ENCODE measurements at regions not wholly inside any gene's neighbourhood (a gene's known extent, or its start where the extent isn't known, plus 50 kb on each side); places are given as distances from the start of the nearest gene placed in this dataset.

DNA sequence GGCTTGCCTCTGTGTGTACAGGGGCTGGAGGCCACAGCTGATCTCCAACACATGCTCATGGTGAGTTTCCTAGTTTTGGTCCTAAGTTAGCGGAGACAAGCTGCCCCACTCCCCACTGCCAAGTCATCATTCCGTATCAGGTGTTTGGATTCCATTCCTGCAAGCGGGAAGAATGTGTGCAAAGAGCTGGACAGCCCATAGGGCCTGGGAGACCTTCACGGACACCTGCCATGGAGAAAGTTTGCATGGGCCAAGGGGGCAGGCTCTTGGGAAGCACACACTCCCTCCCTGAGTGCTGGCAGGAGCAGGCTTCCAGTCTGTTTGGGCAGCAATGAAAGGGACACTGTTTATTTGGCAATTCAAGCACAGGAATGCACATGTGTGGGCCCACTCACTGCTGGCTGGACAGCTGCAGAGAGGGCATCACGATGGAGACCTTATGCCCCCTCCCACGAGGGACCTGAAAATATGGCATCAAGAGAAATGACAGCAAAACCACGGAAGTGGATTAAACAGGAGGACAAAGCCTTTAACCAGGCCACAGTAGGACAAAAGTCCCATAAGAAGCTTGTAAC is 149.7 kb downstream of the KLF13 start:
- Mint-ChIP-seq H3K36me3 (ENCODE audit: low read depth) (peaks cover 16% of the 10 kb centered on the region), H3K4me3 (no peak overlapping the region), H3K27me3 (no peaks in the 10 kb centered on the region), H3K9me3 (peaks cover 12% of the 10 kb centered on the region), H3K27ac (peak overlapping the region; percentile 65), H3K4me1 (peaks cover 54% of the 10 kb centered on the region)
- ATAC-seq (no peak), DNase-seq (no peak)

DNA sequence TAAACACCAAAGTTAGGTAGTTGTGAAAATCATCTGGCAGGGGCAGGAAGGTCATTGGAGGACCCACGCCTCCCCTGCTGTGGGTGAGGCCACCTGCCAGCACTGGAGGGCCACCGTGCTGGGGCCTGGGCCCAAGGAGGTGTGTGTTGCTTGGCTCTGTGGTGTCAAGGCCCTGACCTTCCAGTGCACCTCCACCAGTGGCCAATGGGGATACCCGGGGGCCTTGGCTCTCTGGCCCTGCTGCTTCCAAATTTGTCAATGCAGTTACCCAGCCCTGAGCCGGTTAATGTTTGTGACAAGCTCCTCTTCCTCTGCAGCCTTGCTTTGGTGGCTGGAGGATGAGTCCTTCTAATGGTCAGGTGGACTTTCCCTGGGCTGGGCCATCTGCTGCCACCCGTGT is 150.2 kb downstream of the KLF13 start:
- H3K36me3 Mint-ChIP-seq (ENCODE audit: low read depth) = peaks cover 16% of the 10 kb centered on the region
- H3K9me3 Mint-ChIP-seq = peaks cover 12% of the 10 kb centered on the region
- no peak for DNase-seq
- H3K27me3 Mint-ChIP-seq = no peaks in the 10 kb centered on the region
- peaks cover 55% of the 10 kb centered on the region for H3K4me1 Mint-ChIP-seq
- H3K4me3 Mint-ChIP-seq = no peak overlapping the region
- no peak for ATAC-seq
- no peak overlapping the region for H3K27ac Mint-ChIP-seq

DNA sequence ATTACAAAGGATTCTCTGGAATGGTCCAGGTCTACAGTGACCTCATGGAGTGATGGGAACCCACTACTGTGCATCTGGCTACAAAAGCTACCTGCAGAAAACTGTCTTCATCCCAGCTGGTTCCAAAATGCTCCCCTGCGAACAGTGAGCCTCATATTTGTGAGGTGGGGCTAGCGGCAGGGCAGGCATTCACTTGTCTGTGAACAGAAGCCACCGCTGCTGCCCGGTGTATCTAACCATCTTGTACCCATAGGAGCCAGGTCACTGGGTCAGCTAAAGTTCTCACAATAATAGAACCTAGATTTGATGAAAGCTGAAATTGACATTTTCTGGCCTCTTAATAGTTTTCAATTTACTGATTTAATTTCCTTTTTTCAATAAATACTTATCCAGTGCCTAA is 150.7 kb downstream of the KLF13 start:
- peaks cover 54% of the 10 kb centered on the region for H3K4me1 Mint-ChIP-seq
- ATAC-seq (no peak), DNase-seq (no peak)
- H3K27me3 Mint-ChIP-seq = no peaks in the 10 kb centered on the region
- no peak overlapping the region for H3K4me3 Mint-ChIP-seq
- H3K9me3 Mint-ChIP-seq = peaks cover 12% of the 10 kb centered on the region
- no peak overlapping the region for H3K27ac Mint-ChIP-seq
- H3K36me3 Mint-ChIP-seq (ENCODE audit: low read depth) = peaks cover 16% of the 10 kb centered on the region

DNA sequence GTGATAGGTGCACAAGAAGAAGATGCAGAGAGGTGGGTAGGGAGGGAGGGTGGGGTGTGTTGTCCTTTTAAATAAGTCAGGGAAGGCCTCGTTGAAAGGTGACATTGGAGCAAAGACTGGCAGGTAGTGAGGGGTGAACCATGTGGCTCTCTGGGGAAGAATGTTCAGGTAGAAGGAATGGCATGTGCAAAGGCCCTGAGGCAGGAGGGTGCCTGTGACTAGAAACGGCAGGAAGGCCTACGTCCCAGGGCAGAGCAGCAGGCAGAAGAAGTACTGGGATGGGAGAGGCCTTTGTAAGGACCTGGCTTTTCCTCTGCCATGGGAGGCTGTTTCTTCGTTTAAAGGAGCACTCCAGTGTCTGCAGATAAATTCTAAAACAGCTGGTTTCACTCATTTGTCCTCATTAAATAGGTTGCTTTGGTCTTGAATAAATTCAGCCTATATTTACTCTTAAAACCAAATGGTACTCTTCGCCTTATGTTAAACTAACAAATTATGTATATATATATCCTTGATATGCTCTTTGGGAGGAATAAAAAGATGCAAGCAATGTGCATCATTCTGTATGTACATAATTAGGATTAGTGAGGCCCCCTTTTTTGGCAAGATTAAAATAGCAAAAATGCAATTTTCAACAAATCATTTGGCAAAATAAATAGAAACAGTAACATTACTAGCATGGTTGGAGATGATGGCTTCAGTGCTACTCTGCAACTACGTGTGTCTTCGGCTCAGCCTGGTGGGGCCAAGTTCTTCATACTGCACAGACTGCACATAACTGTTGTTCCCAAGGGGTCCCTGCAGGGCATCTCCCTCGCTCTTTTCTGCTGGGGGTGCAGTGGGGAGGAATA is 151.4 kb downstream of the KLF13 start:
- ATAC-seq (no peak), DNase-seq (no peak)
- Mint-ChIP-seq H3K4me3 (no peak overlapping the region), H3K4me1 (peaks cover 53% of the 10 kb centered on the region), H3K36me3 (ENCODE audit: low read depth) (peaks cover 16% of the 10 kb centered on the region), H3K27ac (no peak overlapping the region), H3K9me3 (peaks cover 12% of the 10 kb centered on the region), H3K27me3 (peaks cover 4% of the 10 kb centered on the region)

DNA sequence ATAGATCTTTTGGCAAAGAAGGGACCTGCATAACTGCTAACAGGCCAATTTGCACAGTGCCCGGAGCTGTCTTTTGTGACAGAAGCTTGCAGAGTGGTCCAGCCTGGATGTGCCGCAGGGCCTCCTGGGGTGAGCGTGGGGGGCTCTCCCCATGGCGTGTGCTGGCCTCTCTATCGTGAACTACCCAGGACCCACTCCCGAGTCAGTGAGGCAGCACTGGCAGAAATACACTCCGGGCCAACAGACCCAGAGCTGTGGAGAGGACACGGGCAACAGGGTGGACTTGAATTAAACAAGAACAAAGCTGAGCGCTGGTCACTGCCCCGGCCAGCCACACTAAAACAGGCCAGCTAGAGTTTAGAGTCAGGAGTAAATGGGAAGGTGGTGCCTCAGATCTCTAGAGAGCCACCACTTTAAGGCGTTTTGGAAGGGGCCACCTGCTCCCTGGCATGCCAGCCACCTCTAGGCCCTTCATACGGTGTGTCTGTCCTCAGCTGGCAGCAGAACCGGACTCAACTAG is 152.1 kb downstream of the KLF13 start:
- Mint-ChIP-seq H3K4me1 (peaks cover 46% of the 10 kb centered on the region), H3K4me3 (no peak overlapping the region), H3K27me3 (peaks cover 4% of the 10 kb centered on the region), H3K9me3 (peaks cover 12% of the 10 kb centered on the region), H3K27ac (no peak overlapping the region), H3K36me3 (ENCODE audit: low read depth) (peaks cover 16% of the 10 kb centered on the region)
- ATAC-seq = no peak
- no peak for DNase-seq

DNA sequence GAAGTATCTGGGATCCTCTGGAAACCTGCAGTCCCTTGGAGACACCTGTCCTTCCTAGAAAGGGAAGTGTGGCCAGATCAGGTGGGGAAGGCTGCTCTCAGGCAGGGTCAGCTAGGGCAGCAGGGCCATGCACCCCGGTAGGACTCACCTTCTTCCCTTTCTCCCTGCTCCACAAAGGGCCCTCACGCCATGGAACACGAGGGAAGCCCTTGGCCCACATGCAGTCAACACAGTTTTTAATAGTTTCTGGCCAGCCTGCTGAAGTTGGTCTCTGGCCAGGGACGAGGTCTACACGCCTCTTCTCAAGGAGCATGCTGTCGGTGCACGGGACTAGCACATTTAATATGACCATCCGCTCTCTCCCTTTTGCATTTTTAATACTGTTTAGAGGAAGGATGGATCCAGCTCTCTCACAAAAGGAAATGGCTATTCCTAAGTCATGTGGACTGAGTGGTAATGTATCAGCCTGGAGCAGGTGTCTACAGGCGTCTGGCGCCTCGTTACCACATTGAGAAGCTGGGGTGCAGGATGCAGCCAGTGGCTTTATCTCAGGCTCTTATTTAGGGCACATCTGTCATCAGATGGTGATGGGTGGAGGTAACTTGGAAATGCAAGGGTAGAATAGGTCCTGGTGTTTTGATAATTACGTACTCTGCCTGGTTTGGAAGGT is 153.9 kb downstream of the KLF13 start:
- H3K4me1 Mint-ChIP-seq = peaks cover 41% of the 10 kb centered on the region
- peak overlapping the region; percentile 48 for H3K27ac Mint-ChIP-seq
- H3K27me3 Mint-ChIP-seq = peaks cover 10% of the 10 kb centered on the region
- H3K36me3 Mint-ChIP-seq (ENCODE audit: low read depth) = peaks cover 10% of the 10 kb centered on the region
- H3K4me3 Mint-ChIP-seq = peak overlapping the region; percentile 47
- DNase-seq (no peak), ATAC-seq (no peak)
- no peaks in the 10 kb centered on the region for H3K9me3 Mint-ChIP-seq

DNA sequence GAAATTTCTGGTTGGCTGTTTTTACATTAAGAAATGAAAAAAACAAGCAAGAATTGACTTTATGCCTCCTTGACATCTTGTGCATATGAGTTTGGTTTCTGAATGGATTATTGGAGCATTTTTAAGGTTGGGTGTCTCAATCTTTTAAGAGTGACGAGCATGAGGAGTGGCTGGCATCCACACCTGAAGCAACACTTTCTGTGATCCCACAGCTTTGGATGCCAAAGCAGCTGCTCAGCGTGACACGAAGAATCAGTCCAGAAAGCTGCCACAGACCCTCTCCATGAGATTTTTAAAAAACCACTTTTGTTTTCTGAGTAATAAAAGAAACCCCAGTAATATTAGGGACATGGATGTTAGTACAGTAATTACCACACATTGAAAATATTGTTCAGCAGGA is 154.5 kb downstream of the KLF13 start:
- DNase-seq (no peak), ATAC-seq (no peak)
- Mint-ChIP-seq H3K27me3 (peaks cover 10% of the 10 kb centered on the region), H3K9me3 (no peaks in the 10 kb centered on the region), H3K27ac (no peak overlapping the region), H3K4me3 (no peak overlapping the region), H3K4me1 (peaks cover 40% of the 10 kb centered on the region), H3K36me3 (ENCODE audit: low read depth) (peaks cover 7% of the 10 kb centered on the region)

DNA sequence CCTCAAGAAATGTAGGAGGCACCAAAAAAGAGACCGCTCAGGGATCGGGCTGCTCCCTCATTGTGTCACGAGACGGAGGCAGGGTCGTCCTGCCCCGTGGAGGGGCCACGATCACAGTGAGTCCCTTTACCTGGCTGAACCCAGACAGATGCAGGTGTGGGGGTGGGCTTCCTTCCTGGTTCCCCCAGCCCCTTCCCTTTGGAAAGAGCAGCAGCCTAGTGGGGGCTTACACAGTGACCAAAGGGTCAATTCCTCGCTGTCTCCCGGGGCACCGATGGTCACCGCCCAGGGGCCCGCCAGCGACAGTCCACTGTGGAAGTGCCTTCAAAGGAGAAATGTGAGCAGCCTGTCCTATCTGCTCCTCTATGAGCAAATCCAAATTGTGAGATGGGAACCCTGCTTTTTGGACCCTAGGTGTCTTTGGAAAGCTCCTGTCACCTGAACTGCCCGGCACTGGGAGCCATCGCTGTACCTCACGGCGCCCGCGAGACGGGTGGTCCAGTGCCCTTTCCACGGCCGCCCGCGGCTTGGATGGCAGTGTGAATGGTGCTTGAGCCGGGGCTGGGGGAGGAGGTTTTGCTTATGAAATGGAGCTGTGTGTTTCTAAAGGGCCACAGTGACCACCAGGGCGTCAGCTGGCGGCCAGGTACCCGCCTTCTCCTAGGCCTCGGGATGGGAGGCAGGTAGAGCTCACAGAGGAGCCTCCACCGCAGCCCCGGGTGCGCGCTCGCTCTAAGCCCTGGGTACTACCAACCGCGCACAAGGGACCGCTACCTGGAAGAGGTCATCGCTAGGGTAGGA is 155.7 kb downstream of the KLF13 start:
- peaks cover 10% of the 10 kb centered on the region for H3K27me3 Mint-ChIP-seq
- ATAC-seq (no peak), DNase-seq (no peak)
- peaks cover 50% of the 10 kb centered on the region for H3K4me1 Mint-ChIP-seq
- H3K4me3 Mint-ChIP-seq = peak overlapping the region; percentile 87
- peak overlapping the region; percentile 98 for H3K27ac Mint-ChIP-seq
- peaks cover 7% of the 10 kb centered on the region for H3K36me3 Mint-ChIP-seq (ENCODE audit: low read depth)
- no peaks in the 10 kb centered on the region for H3K9me3 Mint-ChIP-seq

DNA sequence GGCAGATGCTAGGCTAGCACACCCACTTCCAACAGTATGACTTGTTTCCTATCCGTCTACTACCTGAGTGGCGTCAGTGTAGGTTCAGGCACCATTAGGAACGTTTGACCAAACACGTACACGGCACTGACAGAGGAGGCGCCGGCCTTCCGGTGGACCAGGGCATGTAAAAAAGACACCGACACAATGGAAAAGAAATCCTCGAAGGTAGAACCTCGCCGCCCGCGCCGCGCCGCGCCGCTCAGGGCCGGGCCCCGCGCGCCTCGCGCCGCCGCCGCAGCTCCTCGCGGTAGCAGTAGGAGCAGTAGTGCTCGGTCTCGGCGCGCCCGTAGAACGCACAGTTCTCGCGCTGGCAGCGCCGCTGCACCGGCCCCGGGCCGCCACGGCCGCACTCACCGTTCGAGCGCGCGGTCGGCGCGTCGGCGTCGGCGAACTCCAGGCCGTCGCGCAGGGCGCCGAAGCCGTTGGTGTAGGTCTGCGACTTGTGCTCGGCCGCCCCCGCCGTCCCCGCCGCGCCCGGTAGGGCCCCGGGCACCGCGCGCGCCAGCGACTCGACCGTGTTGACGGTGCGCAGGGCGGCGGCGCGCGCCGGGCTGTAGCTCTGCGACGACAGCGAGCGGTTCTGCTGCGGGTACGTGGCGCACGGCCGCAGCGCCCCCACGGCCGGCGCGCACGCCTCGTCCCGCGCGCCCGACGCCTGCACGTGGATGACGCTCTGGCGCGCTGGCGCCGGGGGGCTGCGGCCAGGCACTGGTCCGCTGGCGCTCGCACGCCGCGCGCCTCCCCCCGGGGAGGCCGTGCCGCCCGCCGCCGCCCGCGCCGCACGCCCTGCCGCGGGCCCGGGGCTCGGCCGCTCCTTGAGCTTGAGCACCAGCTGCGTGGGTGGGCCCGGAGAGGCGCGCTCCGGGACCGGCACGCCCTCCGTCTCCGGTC is 156.7 kb downstream of the KLF13 start:
- no peaks in the 10 kb centered on the region for H3K9me3 Mint-ChIP-seq
- H3K4me3 Mint-ChIP-seq = peak overlapping the region; percentile 87
- ATAC-seq = peak; percentile 71
- peaks cover 3% of the 10 kb centered on the region for H3K36me3 Mint-ChIP-seq (ENCODE audit: low read depth)
- peaks cover 60% of the 10 kb centered on the region for H3K4me1 Mint-ChIP-seq
- DNase-seq = peak; percentile 76
- H3K27ac Mint-ChIP-seq = peak overlapping the region; percentile 98
- H3K27me3 Mint-ChIP-seq = peaks cover 10% of the 10 kb centered on the region

DNA sequence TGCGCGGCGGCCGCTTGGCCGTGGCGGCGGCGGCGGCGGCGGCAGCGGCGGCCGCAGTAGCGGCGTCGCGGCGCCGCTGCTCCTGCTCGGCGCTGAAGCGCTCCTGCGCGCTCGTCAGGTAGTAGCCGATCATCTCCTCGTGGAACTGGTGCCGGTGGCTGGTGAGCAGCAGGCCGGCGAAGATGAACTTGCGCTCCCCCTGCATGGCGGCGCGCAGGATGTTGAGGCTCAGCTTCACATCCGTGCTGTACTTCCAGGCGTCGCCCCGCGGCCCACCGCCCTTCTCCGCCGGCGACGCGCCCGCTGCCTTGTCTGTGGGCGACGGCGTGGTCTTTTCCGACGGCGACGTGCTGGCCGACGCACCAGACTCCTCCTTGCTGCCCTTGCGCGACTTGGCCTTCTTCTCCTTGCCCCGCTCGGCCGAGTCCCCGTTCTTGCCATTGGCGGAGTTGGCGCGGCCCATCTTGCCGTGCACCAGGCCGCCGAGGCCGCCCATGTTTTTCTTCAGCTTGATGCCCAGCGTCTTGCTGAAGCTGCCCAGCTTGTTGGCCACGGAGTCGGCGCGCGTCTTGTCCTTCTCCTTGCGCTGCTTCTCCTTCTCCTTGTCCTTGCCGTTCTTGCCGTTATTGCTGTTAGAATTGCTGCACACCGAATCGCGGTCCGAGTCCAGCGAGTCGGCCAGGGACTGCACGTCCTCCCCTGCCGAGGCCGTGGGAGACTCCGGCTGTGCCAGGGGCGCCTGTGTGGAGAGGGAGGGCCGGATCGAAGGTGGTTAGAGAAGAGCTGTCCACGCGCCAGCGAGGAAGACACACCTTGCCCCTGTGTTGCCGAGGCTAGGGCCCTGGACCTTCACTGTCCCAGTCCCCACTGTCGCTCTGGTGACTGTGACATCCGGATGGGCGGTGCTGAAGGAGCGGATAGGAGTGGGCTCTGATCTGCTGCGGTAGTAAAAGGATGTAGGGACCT is 157.6 kb downstream of the KLF13 start:
- Mint-ChIP-seq H3K4me3 (peak overlapping the region; percentile 84), H3K36me3 (ENCODE audit: low read depth) (peaks cover 3% of the 10 kb centered on the region), H3K4me1 (peaks cover 67% of the 10 kb centered on the region), H3K27me3 (peaks cover 10% of the 10 kb centered on the region), H3K9me3 (no peaks in the 10 kb centered on the region), H3K27ac (peak overlapping the region; percentile 81)
- DNase-seq (no peak), ATAC-seq (no peak)

DNA sequence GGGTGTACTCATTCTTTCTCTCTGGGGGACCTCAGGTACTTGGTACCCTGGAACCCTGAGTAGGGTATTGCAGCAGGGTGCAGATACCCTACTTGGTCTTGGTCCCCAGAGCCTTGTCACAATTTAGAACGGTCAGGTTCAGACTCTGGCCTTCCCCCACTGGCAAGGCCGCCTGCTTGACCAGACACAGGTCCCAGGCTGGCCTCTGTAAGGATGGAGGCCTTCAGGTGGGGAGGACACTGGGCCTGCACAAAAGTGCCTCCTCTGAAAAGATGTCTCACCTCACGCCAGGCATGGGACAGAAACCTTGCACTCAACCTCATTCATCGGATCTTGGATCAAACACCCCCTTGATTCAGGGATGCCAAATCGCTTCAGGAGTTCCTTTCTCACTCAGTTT is 158.4 kb downstream of the KLF13 start:
- peaks cover 10% of the 10 kb centered on the region for H3K27me3 Mint-ChIP-seq
- peaks cover 72% of the 10 kb centered on the region for H3K4me1 Mint-ChIP-seq
- H3K9me3 Mint-ChIP-seq = no peaks in the 10 kb centered on the region
- ATAC-seq = no peak
- peak overlapping the region; percentile 84 for H3K4me3 Mint-ChIP-seq
- H3K36me3 Mint-ChIP-seq (ENCODE audit: low read depth) = peaks cover 3% of the 10 kb centered on the region
- H3K27ac Mint-ChIP-seq = no peak overlapping the region
- no peak for DNase-seq

DNA sequence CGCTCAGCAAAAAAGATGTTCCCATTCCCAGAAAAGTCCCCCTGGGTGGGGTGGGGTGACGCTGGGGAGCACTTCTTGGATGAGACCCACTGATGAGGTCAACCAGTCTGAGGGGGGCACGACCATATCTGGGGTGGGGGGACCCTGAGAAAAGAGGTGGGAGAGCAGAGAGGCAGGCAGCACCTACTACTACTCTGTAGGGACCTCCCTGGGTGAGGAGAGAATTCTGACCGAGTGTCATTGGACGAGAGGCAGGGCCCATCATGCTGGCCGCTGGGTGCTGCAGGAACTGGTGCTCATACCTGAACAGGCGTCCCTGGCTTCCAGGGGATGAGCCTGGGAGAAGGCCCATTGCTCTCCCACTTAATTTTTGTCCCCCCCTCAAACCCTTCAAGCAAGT is 158.8 kb downstream of the KLF13 start:
- H3K36me3 Mint-ChIP-seq (ENCODE audit: low read depth) = peaks cover 3% of the 10 kb centered on the region
- no peak for DNase-seq
- no peak overlapping the region for H3K27ac Mint-ChIP-seq
- ATAC-seq = no peak
- H3K4me1 Mint-ChIP-seq = peaks cover 73% of the 10 kb centered on the region
- no peaks in the 10 kb centered on the region for H3K9me3 Mint-ChIP-seq
- peak overlapping the region; percentile 84 for H3K4me3 Mint-ChIP-seq
- H3K27me3 Mint-ChIP-seq = peaks cover 10% of the 10 kb centered on the region

Measured in activated naive CD8-positive, alpha-beta T cell treated with anti-CD3 and anti-CD28 coated beads, Interleukin-2, amount 50 U/mL, for 24 hours (primary cell).